D341Med (cell line): ENCODE measurements at regions not wholly inside any gene's neighbourhood (a gene's known extent, or its start where the extent isn't known, plus 50 kb on each side); places are given as distances from the start of the nearest gene placed in this dataset.

ENCODE experiments used
- DNase-seq: peaks from one replicate; pipeline ENCODE4 v3.0.0; 2012; ENCODE audit warnings: low spot score

- no peak for DNase-seq
Measured at GRCh38 chr11:97963528-97964331, 1057.0 kb upstream of the CNTN5 start.

- DNase-seq = no peak
Measured at GRCh38 chr11:97964332-97965004, 1056.3 kb upstream of the CNTN5 start.

GRCh38 chr11:97965849-97966646 is 1054.7 kb upstream of the CNTN5 start:
- no peak for DNase-seq

GRCh38 chr11:97966901-97967300 is 1053.8 kb upstream of the CNTN5 start:
- DNase-seq = no peak

GRCh38 chr11:97968071-97968470 is 1052.7 kb upstream of the CNTN5 start:
- DNase-seq = peak; percentile 23

- no peak for DNase-seq
Measured at GRCh38 chr11:97972731-97973130, 1048.0 kb upstream of the CNTN5 start.

- no peak for DNase-seq
Measured at GRCh38 chr11:97973352-97973857, 1047.3 kb upstream of the CNTN5 start.

- no peak for DNase-seq
Measured at GRCh38 chr11:97974798-97975498, 1045.8 kb upstream of the CNTN5 start.

- DNase-seq = no peak
Measured at GRCh38 chr11:97977726-97978125, 1043.0 kb upstream of the CNTN5 start.

- no peak for DNase-seq
Measured at GRCh38 chr11:97979741-97980140, 1041.0 kb upstream of the CNTN5 start.

- no peak for DNase-seq
Measured at GRCh38 chr11:97982512-97982911, 1038.2 kb upstream of the CNTN5 start.

GRCh38 chr11:97989121-97989520 is 1031.6 kb upstream of the CNTN5 start:
- DNase-seq = no peak

- no peak for DNase-seq
Measured at GRCh38 chr11:97990162-97990920, 1030.4 kb upstream of the CNTN5 start.

GRCh38 chr11:97993562-97993961 is 1027.2 kb upstream of the CNTN5 start:
- DNase-seq = no peak

- DNase-seq = no peak
Measured at GRCh38 chr11:97995874-97996273, 1024.9 kb upstream of the CNTN5 start.

GRCh38 chr11:97996762-97997161 is 1024.0 kb upstream of the CNTN5 start:
- DNase-seq = no peak

GRCh38 chr11:98003606-98004371 is 1017.0 kb upstream of the CNTN5 start:
- no peak for DNase-seq

- no peak for DNase-seq
Measured at GRCh38 chr11:98007072-98007471, 1013.7 kb upstream of the CNTN5 start.

GRCh38 chr11:98027652-98028051 is 993.1 kb upstream of the CNTN5 start:
- DNase-seq = no peak

- no peak for DNase-seq
Measured at GRCh38 chr11:98029832-98030231, 990.9 kb upstream of the CNTN5 start.
